ENCODE measurements at regions not wholly inside any gene's neighbourhood (a gene's known extent, or its start where the extent isn't known, plus 50 kb on each side); places are given as distances from the start of the nearest gene placed in this dataset.
"Not testable (repeated sequence)": the region's sequence is repeated elsewhere in the genome, so short reads cannot be mapped to it uniquely, and the experiment has no call there.

DNA sequence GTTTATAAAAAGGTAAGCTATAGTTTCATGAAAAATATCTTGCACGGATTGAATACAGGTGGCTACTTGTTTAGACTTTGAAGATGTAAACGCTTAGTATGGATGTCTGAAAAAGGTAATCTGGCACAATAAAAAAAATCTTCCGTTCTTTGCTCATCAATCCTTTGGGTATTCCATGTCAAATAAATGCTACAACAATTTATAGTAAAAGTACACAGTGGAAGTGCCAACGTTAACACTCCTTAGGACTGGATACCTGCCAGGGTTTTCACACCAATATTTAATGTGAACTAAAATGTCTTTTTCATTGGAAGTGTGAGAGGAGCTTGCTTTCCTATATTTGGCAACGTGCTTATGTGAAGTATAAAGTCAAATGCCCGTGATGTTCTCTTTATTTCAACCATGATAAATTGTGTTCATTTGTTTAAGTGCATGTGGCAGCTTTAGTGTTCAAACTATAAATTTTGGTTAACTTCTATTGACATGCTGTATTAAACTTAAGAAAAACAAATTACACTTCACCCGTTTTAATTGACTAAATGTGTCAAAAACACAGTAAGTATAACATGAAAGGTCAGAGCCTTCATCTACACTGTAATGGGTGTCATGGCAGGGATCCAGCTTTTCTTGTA lies 121.7 kb upstream of the HAND2 start:
- Histone ChIP-seq H3K9me3 (no peaks in the 10 kb centered on the region), H3K36me3 (no peaks in the 10 kb centered on the region), H3K27ac (no peak overlapping the region), H3K4me3 (no peak overlapping the region), H3K4me1 (no peaks in the 10 kb centered on the region), H3K27me3 (no peaks in the 10 kb centered on the region)
- intact Hi-C loops (cut with DNase I), result no loop called here
- TF ChIP-seq, protein P1, sequence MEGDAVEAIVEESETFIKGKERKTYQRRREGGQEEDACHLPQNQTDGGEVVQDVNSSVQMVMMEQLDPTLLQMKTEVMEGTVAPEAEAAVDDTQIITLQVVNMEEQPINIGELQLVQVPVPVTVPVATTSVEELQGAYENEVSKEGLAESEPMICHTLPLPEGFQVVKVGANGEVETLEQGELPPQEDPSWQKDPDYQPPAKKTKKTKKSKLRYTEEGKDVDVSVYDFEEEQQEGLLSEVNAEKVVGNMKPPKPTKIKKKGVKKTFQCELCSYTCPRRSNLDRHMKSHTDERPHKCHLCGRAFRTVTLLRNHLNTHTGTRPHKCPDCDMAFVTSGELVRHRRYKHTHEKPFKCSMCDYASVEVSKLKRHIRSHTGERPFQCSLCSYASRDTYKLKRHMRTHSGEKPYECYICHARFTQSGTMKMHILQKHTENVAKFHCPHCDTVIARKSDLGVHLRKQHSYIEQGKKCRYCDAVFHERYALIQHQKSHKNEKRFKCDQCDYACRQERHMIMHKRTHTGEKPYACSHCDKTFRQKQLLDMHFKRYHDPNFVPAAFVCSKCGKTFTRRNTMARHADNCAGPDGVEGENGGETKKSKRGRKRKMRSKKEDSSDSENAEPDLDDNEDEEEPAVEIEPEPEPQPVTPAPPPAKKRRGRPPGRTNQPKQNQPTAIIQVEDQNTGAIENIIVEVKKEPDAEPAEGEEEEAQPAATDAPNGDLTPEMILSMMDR (IDR thresholded peaks at IDR 0.05), result no peak
- DNase-seq (no peak), ATAC-seq (no peak)

DNA sequence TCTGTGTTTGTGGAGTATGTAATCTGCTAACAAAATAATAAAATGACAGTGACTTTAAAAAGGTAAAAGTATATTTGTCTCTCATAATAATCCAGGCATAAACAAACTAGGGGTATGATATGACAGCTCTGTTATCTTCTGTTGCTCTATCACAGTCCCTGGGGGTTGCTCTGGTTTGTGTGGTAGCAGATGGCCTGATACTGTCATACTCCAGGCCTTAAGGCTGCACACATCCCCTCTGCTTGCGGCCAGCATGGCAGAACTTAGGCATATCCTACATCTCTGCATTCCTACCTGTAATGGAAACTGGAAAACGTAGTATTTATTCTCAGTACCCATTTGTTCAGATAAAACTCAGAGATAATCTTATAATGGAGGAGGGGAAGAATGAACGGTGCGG lies 117.9 kb upstream of the HAND2 start:
- ATAC-seq, result no peak
- intact Hi-C loops (cut with DNase I), result no loop called here
- H3K27ac ChIP-seq, result no peak overlapping the region
- TF ChIP-seq, protein P1 (IDR thresholded peaks at IDR 0.05), result no peak
- no peaks in the 10 kb centered on the region for H3K4me1 ChIP-seq
- no peaks in the 10 kb centered on the region for H3K9me3 ChIP-seq
- no peak overlapping the region for H3K4me3 ChIP-seq
- no peak for DNase-seq
- no peaks in the 10 kb centered on the region for H3K36me3 ChIP-seq
- H3K27me3 ChIP-seq, result no peaks in the 10 kb centered on the region

DNA sequence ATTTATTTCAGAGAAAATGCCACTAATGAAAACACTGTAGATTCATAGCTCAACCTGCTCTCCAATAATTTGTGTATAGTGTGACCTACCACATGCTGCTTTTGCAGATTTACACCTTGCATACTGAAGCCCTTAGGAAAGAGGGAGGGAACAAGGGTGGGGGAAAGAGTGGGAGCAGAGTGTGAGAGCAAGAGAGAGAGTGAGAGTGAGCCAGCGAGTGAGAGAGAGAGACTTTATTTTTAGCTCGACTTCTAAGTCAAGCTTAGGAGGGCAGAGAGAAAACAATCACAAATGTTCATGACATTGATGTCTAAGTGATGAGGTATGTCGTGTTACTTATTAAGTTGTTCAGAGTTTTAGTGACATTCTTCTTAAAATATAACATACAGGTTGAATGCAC lies 112.5 kb upstream of the HAND2 start:
- DNase-seq (no peak), ATAC-seq (no peak)
- Histone ChIP-seq H3K27ac (no peak overlapping the region), H3K4me3 (no peak overlapping the region), H3K9me3 (no peaks in the 10 kb centered on the region), H3K36me3 (no peaks in the 10 kb centered on the region), H3K27me3 (no peaks in the 10 kb centered on the region), H3K4me1 (no peaks in the 10 kb centered on the region)
- intact Hi-C loops (cut with DNase I), result no loop called here
- TF ChIP-seq, protein P1 (IDR thresholded peaks at IDR 0.05), result no peak

DNA sequence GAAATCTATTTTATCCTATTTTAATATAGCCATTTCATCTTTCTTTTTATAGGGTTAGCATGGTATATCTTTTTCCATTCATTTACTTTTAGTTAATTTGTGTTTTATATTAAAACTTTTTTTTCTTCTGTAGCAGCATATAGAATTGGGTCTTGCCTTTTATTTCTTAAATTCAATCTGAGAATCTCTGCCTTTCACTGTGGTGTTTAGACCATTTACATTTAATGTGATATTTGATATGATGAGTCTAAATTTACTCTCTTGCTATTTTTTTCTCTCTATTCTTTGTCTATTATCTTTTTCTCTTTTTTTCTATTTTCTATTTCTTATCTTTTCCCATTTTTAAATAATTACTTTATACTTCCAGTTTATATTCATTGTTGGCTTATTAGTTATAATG lies 105.4 kb upstream of the HAND2 start:
- no peak for ATAC-seq
- no peak overlapping the region for H3K4me3 ChIP-seq
- H3K36me3 ChIP-seq, result no peaks in the 10 kb centered on the region
- H3K9me3 ChIP-seq, result peaks cover 10% of the 10 kb centered on the region
- no peak for DNase-seq
- H3K27me3 ChIP-seq, result no peaks in the 10 kb centered on the region
- H3K4me1 ChIP-seq, result no peaks in the 10 kb centered on the region
- TF ChIP-seq, protein P1 (IDR thresholded peaks at IDR 0.05), result no peak
- intact Hi-C loops (cut with DNase I), result no loop called here
- H3K27ac ChIP-seq, result no peak overlapping the region

DNA sequence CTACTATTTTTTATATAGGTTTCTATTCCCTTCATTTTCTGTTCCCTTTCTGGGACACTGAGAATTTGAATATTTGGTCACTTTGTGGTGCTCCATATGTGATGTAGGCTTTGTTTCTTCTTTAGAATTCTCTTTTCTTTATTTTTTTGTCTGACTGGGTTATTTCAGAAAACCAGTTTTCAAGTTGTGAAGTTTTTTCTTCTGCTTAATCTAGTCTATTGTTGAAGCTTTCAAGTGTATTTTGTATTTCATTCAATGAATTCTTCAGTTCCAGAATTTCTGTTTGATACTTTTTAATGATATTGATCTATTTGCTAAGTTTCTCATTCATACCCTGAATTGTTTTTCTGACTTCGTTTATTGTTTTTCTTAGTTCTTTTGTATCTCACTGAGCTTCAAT lies 96.2 kb upstream of the HAND2 start:
- Histone ChIP-seq H3K27ac (no peak overlapping the region), H3K27me3 (no peaks in the 10 kb centered on the region), H3K4me1 (no peaks in the 10 kb centered on the region), H3K9me3 (peaks cover 6% of the 10 kb centered on the region), H3K4me3 (no peak overlapping the region), H3K36me3 (no peaks in the 10 kb centered on the region)
- DNase-seq (no peak), ATAC-seq (no peak)
- intact Hi-C loops (cut with DNase I), result no loop called here
- TF ChIP-seq, protein P1 (IDR thresholded peaks at IDR 0.05), result no peak

DNA sequence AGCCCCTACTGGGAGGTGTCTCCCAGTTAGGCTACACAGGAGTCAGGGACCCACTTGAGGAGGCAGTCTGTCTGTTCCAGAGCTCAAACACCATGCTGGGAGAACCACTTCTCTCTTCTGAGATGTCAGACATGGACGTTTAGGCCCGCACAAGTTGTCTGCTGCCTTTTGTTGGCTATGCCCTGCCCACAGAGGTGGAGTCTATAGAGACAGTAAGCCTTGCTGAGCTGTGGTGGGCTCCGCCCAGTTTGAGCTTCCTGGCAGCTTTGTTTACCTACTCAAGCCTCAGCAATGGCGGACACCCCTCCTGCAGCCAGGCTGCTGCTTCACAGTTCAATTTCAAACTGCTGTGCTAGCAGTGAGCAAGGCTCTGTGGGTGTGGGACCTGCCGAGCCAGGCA lies 88.6 kb upstream of the HAND2 start:
- DNase-seq, result peak; percentile 31
- ATAC-seq; H3K27me3 ChIP-seq; H3K36me3 ChIP-seq; H3K27ac ChIP-seq; H3K4me3 ChIP-seq; intact Hi-C loops (cut with DNase I); H3K9me3 ChIP-seq; H3K4me1 ChIP-seq: not testable (repeated sequence)
